ENCODE measurements at regions not wholly inside any gene's neighbourhood (a gene's known extent, or its start where the extent isn't known, plus 50 kb on each side); places are given as distances from the start of the nearest gene placed in this dataset.

DNA sequence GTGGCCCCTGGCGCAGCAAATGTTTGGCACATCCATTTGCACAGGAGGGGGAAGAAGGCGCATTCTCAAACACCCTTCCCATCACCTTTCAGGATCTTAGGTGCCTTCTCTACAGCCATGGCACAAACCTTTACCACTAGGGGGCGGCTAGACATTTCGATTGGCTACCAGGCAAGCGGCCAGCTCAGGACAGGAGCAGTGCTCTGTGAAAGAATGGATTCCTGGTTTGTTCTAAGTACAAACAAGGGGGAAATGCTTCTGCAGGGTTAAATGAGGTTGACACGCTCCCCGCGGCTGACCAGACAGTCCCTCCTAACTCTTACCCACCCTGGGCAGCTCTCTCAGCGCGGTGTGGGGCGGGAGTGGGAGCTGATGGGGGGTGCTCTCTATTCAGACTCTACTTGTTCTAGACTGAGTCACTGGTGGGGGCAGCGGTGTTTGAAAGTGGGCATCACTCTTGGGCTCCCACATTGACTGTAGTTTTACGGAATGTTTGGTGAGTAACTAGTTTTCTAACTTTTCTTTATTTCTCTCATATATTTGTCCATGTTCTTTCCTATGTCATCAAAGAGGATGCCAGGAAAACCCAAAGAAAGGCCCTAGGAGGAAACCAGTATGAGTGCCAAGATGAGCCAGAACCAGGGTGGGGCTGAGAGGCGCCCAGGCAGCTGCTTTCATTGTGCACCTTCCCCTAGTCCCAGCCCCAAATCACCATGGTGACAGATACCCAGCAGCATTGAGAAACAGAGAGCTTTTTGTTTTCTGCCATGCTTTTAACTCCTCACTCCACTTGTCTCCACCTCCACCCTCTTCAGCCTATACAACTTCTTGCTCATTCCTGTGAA is 61.4 kb upstream of the GPR158 start:
- DNase-seq: peak in 54 of 56 donors; percentile 5 to 86 (median 52)

DNA sequence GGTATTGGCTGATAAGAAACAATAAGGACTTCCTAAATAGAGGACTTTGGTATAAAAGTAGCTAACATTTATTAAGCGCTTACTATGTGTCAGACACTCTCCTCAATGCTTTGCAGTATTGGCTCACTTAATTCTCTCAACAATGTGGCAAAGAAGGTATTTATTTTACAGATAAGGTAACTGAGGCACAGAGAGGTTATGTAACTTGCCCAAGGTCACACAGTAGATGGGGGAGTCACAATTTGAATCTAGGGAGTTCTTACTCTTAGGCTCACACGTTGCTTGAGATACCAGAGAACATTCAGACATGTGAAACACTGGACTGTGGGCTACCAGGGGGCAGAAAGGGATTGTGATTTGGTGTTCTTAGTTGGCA is 60.8 kb upstream of the GPR158 start:
- no peak for DNase-seq

DNA sequence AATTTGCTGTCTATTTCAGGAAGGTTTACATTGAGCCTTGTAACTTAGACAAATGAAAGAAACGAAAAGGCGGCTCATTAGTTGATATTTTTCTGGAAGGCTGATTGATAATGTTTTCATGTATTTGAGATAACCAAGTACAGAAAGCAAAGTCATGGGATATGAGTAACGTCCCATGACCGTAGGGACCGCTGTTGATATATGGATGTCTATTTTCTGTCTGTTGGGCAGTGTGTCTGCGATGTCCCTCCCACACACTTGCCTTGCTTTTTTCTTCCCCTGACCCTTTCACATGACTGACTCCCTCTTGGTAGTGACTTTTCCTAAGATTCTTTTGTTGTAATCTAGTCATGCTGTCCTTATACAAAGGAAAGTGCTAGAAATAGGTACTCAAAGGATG is 57.0 kb upstream of the GPR158 start:
- no peak for DNase-seq

DNA sequence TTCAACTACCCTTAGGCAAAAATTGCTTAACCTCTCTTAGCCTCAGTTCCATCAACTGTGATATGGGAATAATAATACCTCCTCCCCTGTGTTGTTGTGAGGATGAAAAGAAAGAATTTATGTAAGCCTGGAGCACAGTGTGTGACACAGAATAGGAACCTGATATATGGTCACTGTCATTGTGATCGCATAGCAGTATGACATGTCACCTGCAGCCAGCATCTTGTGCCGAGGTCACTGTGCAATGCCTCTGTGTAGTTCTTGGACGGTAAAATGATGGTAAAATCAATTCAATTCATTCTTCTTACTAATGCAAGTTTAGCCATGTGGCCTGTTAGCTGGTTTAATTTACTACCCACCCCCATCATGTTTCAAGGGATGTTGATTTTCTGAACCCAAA is 54.6 kb upstream of the GPR158 start:
- DNase-seq: no peak

All from nucleus accumbens (tissue), 56 donors.